Caco-2 (cell line): ENCODE measurements at regions not wholly inside any gene's neighbourhood (a gene's known extent, or its start where the extent isn't known, plus 50 kb on each side); places are given as distances from the start of the nearest gene placed in this dataset.

Experiments used
- BruUV-seq: library from RNA; stranded (reverse); fragments of 400-500 nt; replicated peaks from 2 replicates; lab custom pipeline; 2021; lab: Mats Ljungman, UMichigan
- CTCF ChIA-PET: fragments of 300-600 bp; sonication (Branson Sonifier 250); formaldehyde crosslinking; loops from one replicate; lab custom pipeline; 2022; ENCODE audit warnings: antibody characterized with exemption; lab: Charles Lee
- POLR2A ChIA-PET: fragments of 300-600 bp; sonication (Branson Sonifier 250); formaldehyde crosslinking; loops from one replicate; lab custom pipeline; 2022; ENCODE audit warnings: antibody characterized with exemption; lab: Charles Lee
- DNase-seq, 2 experiments: peaks; one replicate each; pipeline versions ENCODE4 v3.0.0 to v3.0.0-alpha.2; 2020 to 2022
- H3K27me3 ChIP-seq: replicated peaks from 2 replicates; pipeline ENCODE4 v1.6.0; 2011; ENCODE audit warnings: low read length; ENCODE audit not compliant: control insufficient read depth, insufficient read depth
- H3K36me3 ChIP-seq: 2 replicates; pipeline ENCODE4 v1.5.1; 2011; ENCODE audit warnings: low read length; ENCODE audit not compliant: control insufficient read depth, insufficient read depth
- H3K4me1 ChIP-seq: fragments of 250-450 bp; sonication (Bioruptor Pico); 2 replicates; pipeline ENCODE4 v1.5.1; 2020; ENCODE audit warnings: mild to moderate bottlenecking
- H3K4me3 ChIP-seq: 2 replicates; pipeline ENCODE4 v1.5.1; 2011; ENCODE audit warnings: low read depth, mild to moderate bottlenecking, control low read depth, low read length
- H3K9me3 ChIP-seq: fragments of 250-450 bp; sonication (Bioruptor Pico); 2 replicates; pipeline ENCODE4 v1.5.1; 2020; ENCODE audit warnings: mild to moderate bottlenecking, moderate library complexity
- H3K27ac Mint-ChIP-seq: one replicate; pipeline ENCODE4 v1.8.0; 2022; ENCODE audit warnings: mixed read lengths; ENCODE audit not compliant: unreplicated experiment
- H3K27me3 Mint-ChIP-seq: one replicate; pipeline ENCODE4 v1.8.0; 2022; ENCODE audit warnings: mixed read lengths; ENCODE audit not compliant: insufficient read depth, unreplicated experiment
- H3K36me3 Mint-ChIP-seq: one replicate; pipeline ENCODE4 v1.8.0; 2022; ENCODE audit warnings: mild to moderate bottlenecking, mixed read lengths; ENCODE audit not compliant: insufficient read depth, unreplicated experiment
- H3K4me1 Mint-ChIP-seq: one replicate; pipeline ENCODE4 v1.8.0; 2022; ENCODE audit warnings: low read depth, mixed read lengths; ENCODE audit not compliant: unreplicated experiment
- H3K4me3 Mint-ChIP-seq: one replicate; pipeline ENCODE4 v1.8.0; 2022; ENCODE audit warnings: mild to moderate bottlenecking, moderate library complexity, mixed read lengths; ENCODE audit not compliant: unreplicated experiment
- H3K9me3 Mint-ChIP-seq: one replicate; pipeline ENCODE4 v1.8.0; 2022; ENCODE audit warnings: mixed read lengths; ENCODE audit not compliant: unreplicated experiment
- CTCF ChIP-seq, 2 experiments: fragments of 200-600 bp in 1 of 2; IDR thresholded peaks; 1 replicate in 1 of 2; 2 replicates in 1 of 2; pipeline versions ENCODE4 v1.5.1 to v1.8.0; 2011 to 2022; ENCODE audit warnings: antibody characterized with exemption in 1 of 2, control low read depth in 1 of 2, inconsistent platforms in 1 of 2, low read depth in 1 of 2, low read length in 1 of 2, mild to moderate bottlenecking in 1 of 2, moderate library complexity in 1 of 2; ENCODE audit not compliant: insufficient read depth in 1 of 2, severe bottlenecking in 1 of 2, unreplicated experiment in 1 of 2
- intact Hi-C: fragments of 100-400 bp; cut with micrococcal nuclease; formaldehyde crosslinking; loops from one replicate; pipeline ENCODE4 v1.10.0; 2022; ENCODE audit not compliant: unreplicated experiment

GRCh38 chr21:25273959-25274358 is 333.3 kb downstream of the MRPL39 start:
- BruUV-seq: no TSS peak
- no peak for TF ChIP-seq CTCF (IDR thresholded peaks at IDR 0.05; ENCODE audit: insufficient read depth in 1 of 2, low read depth in 1 of 2, low read length in 1 of 2, severe bottlenecking in 1 of 2, unreplicated experiment in 1 of 2)
- ChIA-PET CTCF (no interaction called here), POLR2A (no interaction called here)
- Mint-ChIP-seq H3K27me3 (no peaks in the 10 kb centered on the region), H3K4me3 (no peak overlapping the region), H3K27ac (no peak overlapping the region), H3K36me3 (no peaks in the 10 kb centered on the region), H3K9me3 (no peaks in the 10 kb centered on the region), H3K4me1 (no peaks in the 10 kb centered on the region)
- no peaks in the 10 kb centered on the region for H3K36me3 ChIP-seq
- H3K27me3 ChIP-seq: no peaks in the 10 kb centered on the region
- no peaks in the 10 kb centered on the region for H3K4me1 ChIP-seq
- H3K9me3 ChIP-seq: no peaks in the 10 kb centered on the region
- no peak overlapping the region for H3K4me3 ChIP-seq
- intact Hi-C loops: no loop called here
- DNase-seq: no peak

DNA sequence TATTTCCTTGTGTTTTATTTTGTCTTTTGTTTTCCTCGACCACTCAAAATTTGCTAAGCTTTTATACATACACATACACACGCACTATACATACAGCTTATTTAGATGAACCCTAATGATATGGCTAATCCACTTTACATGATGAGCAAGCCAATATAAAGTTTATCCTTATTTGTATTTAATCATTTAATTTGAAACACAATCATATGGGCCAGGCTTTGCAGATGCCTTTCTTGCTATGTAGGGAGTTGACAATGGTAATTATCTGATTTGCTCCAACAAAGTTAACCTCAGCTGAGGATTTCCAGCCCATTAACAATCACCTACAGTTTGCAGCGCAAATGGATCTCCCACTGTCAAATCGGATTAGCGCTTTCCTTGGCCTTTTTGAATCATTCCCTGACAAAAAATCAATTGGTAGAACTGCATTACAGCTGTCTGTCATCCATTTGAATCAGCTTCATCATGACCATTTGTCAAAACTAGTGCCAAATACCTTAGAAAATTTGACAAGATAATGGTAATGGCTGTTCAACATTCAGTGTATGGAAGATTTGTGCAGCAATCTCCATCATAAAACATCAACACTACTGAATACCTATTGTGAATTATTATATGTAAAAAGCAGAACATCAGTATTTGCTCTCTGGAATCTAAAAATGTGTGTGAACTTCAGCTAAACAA is 352.6 kb downstream of the MRPL39 start:
- no peak overlapping the region for H3K4me3 ChIP-seq
- no peaks in the 10 kb centered on the region for H3K9me3 ChIP-seq
- Mint-ChIP-seq H3K36me3 (no peaks in the 10 kb centered on the region), H3K9me3 (no peaks in the 10 kb centered on the region), H3K27me3 (peaks cover 3% of the 10 kb centered on the region), H3K4me3 (no peak overlapping the region), H3K4me1 (no peaks in the 10 kb centered on the region), H3K27ac (no peak overlapping the region)
- ChIA-PET POLR2A (no interaction called here), CTCF (no interaction called here)
- no peaks in the 10 kb centered on the region for H3K36me3 ChIP-seq
- TF ChIP-seq CTCF (IDR thresholded peaks at IDR 0.05; ENCODE audit: insufficient read depth in 1 of 2, low read depth in 1 of 2, low read length in 1 of 2, severe bottlenecking in 1 of 2, unreplicated experiment in 1 of 2): no peak
- intact Hi-C loops: no loop called here
- DNase-seq: no peak
- BruUV-seq: no TSS peak
- no peaks in the 10 kb centered on the region for H3K4me1 ChIP-seq
- no peaks in the 10 kb centered on the region for H3K27me3 ChIP-seq

- Histone ChIP-seq H3K9me3 (no peaks in the 10 kb centered on the region), H3K4me3 (no peak overlapping the region), H3K27me3 (no peaks in the 10 kb centered on the region), H3K4me1 (no peaks in the 10 kb centered on the region), H3K36me3 (no peaks in the 10 kb centered on the region)
- Mint-ChIP-seq H3K4me1 (no peaks in the 10 kb centered on the region), H3K27ac (no peak overlapping the region), H3K27me3 (peaks cover 3% of the 10 kb centered on the region), H3K36me3 (no peaks in the 10 kb centered on the region), H3K9me3 (no peaks in the 10 kb centered on the region), H3K4me3 (no peak overlapping the region)
- BruUV-seq: no TSS peak
- ChIA-PET CTCF (no interaction called here), POLR2A (no interaction called here)
- no peak for TF ChIP-seq CTCF (IDR thresholded peaks at IDR 0.05; ENCODE audit: insufficient read depth in 1 of 2, low read depth in 1 of 2, low read length in 1 of 2, severe bottlenecking in 1 of 2, unreplicated experiment in 1 of 2)
- intact Hi-C loops: no loop called here
- DNase-seq: no peak
Observed at GRCh38 chr21:25246546-25246945, 360.7 kb downstream of the MRPL39 start.
